H9 (cell line): ENCODE measurements at regions not wholly inside any gene's neighbourhood (a gene's known extent, or its start where the extent isn't known, plus 50 kb on each side); places are given as distances from the start of the nearest gene placed in this dataset.

Experiments used
- DNase-seq: peaks from one replicate; pipeline ENCODE4 v3.0.0-alpha.2; 2017
- H2AFZ ChIP-seq: one replicate; pipeline ENCODE4 v1.6.1; 2013; ENCODE audit warnings: mild to moderate bottlenecking, low read length, control low read depth, moderate library complexity
- H2AK5ac ChIP-seq: 2 replicates; pipeline ENCODE4 v1.6.1; 2013; ENCODE audit warnings: low read length, control low read depth, mixed read lengths; ENCODE audit not compliant: insufficient read length
- H2BK120ac ChIP-seq: one replicate; pipeline ENCODE4 v1.6.1; 2013; ENCODE audit warnings: low read depth, mild to moderate bottlenecking, low read length, control low read depth, inconsistent platforms; ENCODE audit not compliant: poor library complexity, severe bottlenecking
- H2BK12ac ChIP-seq: 2 replicates; pipeline ENCODE4 v1.6.1; 2013; ENCODE audit warnings: low read length, control low read depth, mixed read lengths, low read depth; ENCODE audit not compliant: insufficient read length
- H2BK15ac ChIP-seq: 2 replicates; pipeline ENCODE4 v1.6.1; 2013; ENCODE audit warnings: low read depth, low read length, control low read depth
- H2BK20ac ChIP-seq: one replicate; pipeline ENCODE4 v1.6.1; 2013; ENCODE audit warnings: low read depth, mild to moderate bottlenecking, low read length, control low read depth, inconsistent platforms; ENCODE audit not compliant: poor library complexity, severe bottlenecking
- H2BK5ac ChIP-seq: 2 replicates; pipeline ENCODE4 v1.6.1; 2013; ENCODE audit warnings: low read length, control low read depth, mixed read lengths; ENCODE audit not compliant: insufficient read length
- H3K14ac ChIP-seq: 2 replicates; pipeline ENCODE4 v1.6.1; 2013; ENCODE audit warnings: low read length, control low read depth; ENCODE audit not compliant: insufficient read depth
- H3K18ac ChIP-seq: 2 replicates; pipeline ENCODE4 v1.6.1; 2013; ENCODE audit warnings: low read depth, mild to moderate bottlenecking, mixed read lengths, low read length, control low read depth; ENCODE audit not compliant: insufficient read length
- H3K23ac ChIP-seq: 2 replicates; pipeline ENCODE4 v1.6.1; 2013; ENCODE audit warnings: low read length, control low read depth, mixed read lengths, low read depth; ENCODE audit not compliant: insufficient read length
- H3K23me2 ChIP-seq: 2 replicates; pipeline ENCODE4 v1.6.1; 2013; ENCODE audit warnings: low read depth, mild to moderate bottlenecking, mixed read lengths, low read length, control low read depth; ENCODE audit not compliant: insufficient read length, poor library complexity, severe bottlenecking
- H3K27ac ChIP-seq: 2 replicates; pipeline ENCODE4 v1.5.1; 2013; ENCODE audit warnings: low read length, control low read depth, mixed read lengths, low read depth; ENCODE audit not compliant: insufficient read length
- H3K27me3 ChIP-seq: 2 replicates; pipeline ENCODE4 v1.6.1; 2013; ENCODE audit warnings: low read length, control low read depth, inconsistent platforms; ENCODE audit not compliant: insufficient read depth
- H3K4ac ChIP-seq: 2 replicates; pipeline ENCODE4 v1.6.1; 2013; ENCODE audit warnings: low read depth, mild to moderate bottlenecking, control low read depth, inconsistent platforms, low read length, moderate library complexity
- H3K4me1 ChIP-seq: 2 replicates; pipeline ENCODE4 v1.6.1; 2013; ENCODE audit warnings: low read length, control low read depth, inconsistent platforms; ENCODE audit not compliant: insufficient read depth
- H3K4me2 ChIP-seq: 2 replicates; pipeline ENCODE4 v1.6.1; 2013; ENCODE audit warnings: low read length, control low read depth, mixed read lengths; ENCODE audit not compliant: insufficient read length, insufficient read depth
- H3K56ac ChIP-seq: 2 replicates; pipeline ENCODE4 v1.6.1; 2013; ENCODE audit warnings: low read depth, mild to moderate bottlenecking, mixed read lengths, low read length, control low read depth; ENCODE audit not compliant: insufficient read length
- H3K79me1 ChIP-seq: 2 replicates; pipeline ENCODE4 v1.6.1; 2013; ENCODE audit warnings: low read depth, mild to moderate bottlenecking, moderate library complexity, low read length, control low read depth, inconsistent platforms; ENCODE audit not compliant: insufficient read depth, poor library complexity, severe bottlenecking
- H3K79me2 ChIP-seq: 2 replicates; pipeline ENCODE4 v1.6.1; 2013; ENCODE audit warnings: low read length, control low read depth, inconsistent platforms; ENCODE audit not compliant: insufficient read depth
- H3K9ac ChIP-seq: 2 replicates; pipeline ENCODE4 v1.6.1; 2013; ENCODE audit warnings: low read length, control low read depth, mixed read lengths; ENCODE audit not compliant: insufficient read length; ENCODE audit errors: extremely low read depth
- H3K9me3 ChIP-seq: one replicate; pipeline ENCODE4 v1.6.1; 2013; ENCODE audit warnings: low read depth, low read length, inconsistent platforms; ENCODE audit not compliant: control insufficient read depth
- H3T11ph ChIP-seq: one replicate; pipeline ENCODE4 v1.6.1; 2013; ENCODE audit warnings: mild to moderate bottlenecking, low read length, control low read depth, inconsistent platforms
- H4K20me1 ChIP-seq: one replicate; pipeline ENCODE4 v1.6.1; 2013; ENCODE audit not compliant: control insufficient read depth, insufficient read length, insufficient read depth
- H4K5ac ChIP-seq: 2 replicates; pipeline ENCODE4 v1.6.1; 2013; ENCODE audit warnings: low read depth, mild to moderate bottlenecking, mixed read lengths, low read length, control low read depth; ENCODE audit not compliant: insufficient read length
- H4K8ac ChIP-seq: replicated peaks from 2 replicates; pipeline ENCODE4 v1.6.1; 2013; ENCODE audit warnings: low read length, control low read depth, mixed read lengths, low read depth; ENCODE audit not compliant: insufficient read length
- H4K91ac ChIP-seq: 2 replicates; pipeline ENCODE4 v1.6.1; 2013; ENCODE audit warnings: low read depth, mild to moderate bottlenecking, moderate library complexity, mixed read lengths, low read length, control low read depth; ENCODE audit not compliant: insufficient read length
- H3K27ac Mint-ChIP-seq, 3 experiments: 2 replicates in 2 of 3; 3 replicates in 1 of 3; pipeline ENCODE4 v1.8.0; 2020 to 2021; ENCODE audit warnings: mixed read lengths in 3 of 3, mild to moderate bottlenecking in 1 of 3, moderate library complexity in 1 of 3
- H3K27me3 Mint-ChIP-seq: 2 replicates; pipeline ENCODE4 v1.8.0; 2021; ENCODE audit warnings: low read depth, mild to moderate bottlenecking, moderate library complexity, mixed read lengths
- H3K36me3 Mint-ChIP-seq, 3 experiments: 2 replicates in 2 of 3; 3 replicates in 1 of 3; pipeline ENCODE4 v1.8.0; 2020 to 2021; ENCODE audit warnings: low read depth in 3 of 3, mixed read lengths in 3 of 3; ENCODE audit not compliant: insufficient read depth in 1 of 3
- H3K4me1 Mint-ChIP-seq, 2 experiments: 2 replicates each; pipeline ENCODE4 v1.8.0; 2020; ENCODE audit warnings: mixed read lengths in 2 of 2
- H3K4me3 Mint-ChIP-seq, 2 experiments: 2 replicates in 1 of 2; 3 replicates in 1 of 2; pipeline ENCODE4 v1.8.0; 2020 to 2021; ENCODE audit warnings: mild to moderate bottlenecking in 2 of 2, mixed read lengths in 2 of 2, moderate library complexity in 1 of 2
- H3K9me3 Mint-ChIP-seq, 2 experiments: 2 replicates in 1 of 2; 3 replicates in 1 of 2; pipeline ENCODE4 v1.8.0; 2020; ENCODE audit warnings: mild to moderate bottlenecking in 2 of 2, mixed read lengths in 2 of 2, moderate library complexity in 1 of 2
- CTCF ChIP-seq: fragments of 200-600 bp; sonication (generic); conservative IDR thresholded peaks from 3 replicates; pipeline ENCODE4 v1.8.0; 2021; ENCODE audit warnings: antibody characterized with exemption, mild to moderate bottlenecking
- WGBS: extraction: QIAGEN DNeasy Blood & Tissue Kit; methylation state at CpG from one replicate; pipeline ENCODE4 v1.1.7; 2013; ENCODE audit warnings: missing lambda C conversion rate, low lambda C conversion rate, mixed read lengths; ENCODE audit not compliant: insufficient read length; ENCODE audit errors: extremely low coverage; 5-methylcytosine and 5-hydroxymethylcytosine counted together

DNA sequence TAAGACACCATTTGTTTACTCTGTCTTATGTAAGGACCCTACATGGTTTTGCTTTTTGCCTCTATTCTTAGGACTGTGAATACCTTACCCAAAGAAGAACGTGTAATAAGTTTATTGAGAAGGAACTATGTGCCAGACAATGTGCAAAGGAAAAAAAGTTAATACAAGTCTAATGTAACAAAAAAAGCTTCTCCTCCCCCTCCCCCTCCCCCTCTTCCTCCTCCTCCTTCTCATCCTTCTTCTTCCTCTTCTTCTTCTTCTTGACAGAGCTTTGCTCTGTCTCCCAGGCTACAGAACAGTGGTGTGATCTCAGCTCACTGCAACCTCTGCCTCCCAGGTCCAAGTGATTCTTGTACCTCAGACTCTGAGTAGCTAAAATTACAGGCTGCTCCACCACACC lies 50.9 kb upstream of the MITF start:
- H3K4ac ChIP-seq = no peak overlapping the region
- no peak overlapping the region for H3K4me3 Mint-ChIP-seq
- no peak for TF ChIP-seq CTCF
- peaks cover 2% of the 10 kb centered on the region for H3K23me2 ChIP-seq
- H3K27ac Mint-ChIP-seq = no peak overlapping the region
- no peak overlapping the region for H3T11ph ChIP-seq
- H3K4me1 ChIP-seq = no peaks in the 10 kb centered on the region
- no peak overlapping the region for H3K23ac ChIP-seq
- no peak overlapping the region for H2BK120ac ChIP-seq
- H2AK5ac ChIP-seq = no peak overlapping the region
- no peak overlapping the region for H3K27ac ChIP-seq
- H3K79me2 ChIP-seq = no peaks in the 10 kb centered on the region
- no peak overlapping the region for H4K8ac ChIP-seq
- peaks cover 3 to 11% of the 10 kb centered on the region in 2 experiments for H3K4me1 Mint-ChIP-seq
- no peak overlapping the region for H2BK5ac ChIP-seq
- no peak overlapping the region for H3K9ac ChIP-seq
- no peaks in the 10 kb centered on the region for H3K9me3 Mint-ChIP-seq
- no peaks in the 10 kb centered on the region for H3K9me3 ChIP-seq
- no peaks in the 10 kb centered on the region for H3K36me3 Mint-ChIP-seq
- no peak for DNase-seq
- no peak overlapping the region for H2BK15ac ChIP-seq
- H3K27me3 Mint-ChIP-seq = peaks cover 74% of the 10 kb centered on the region
- H3K18ac ChIP-seq = no peak overlapping the region
- H2BK12ac ChIP-seq = no peak overlapping the region
- peaks cover 11% of the 10 kb centered on the region; the same call in 1 of the 2 replicates for H3K27me3 ChIP-seq
- H2BK20ac ChIP-seq = no peak overlapping the region
- H3K14ac ChIP-seq = no peak overlapping the region
- no CpG with 5 or more reads among the region's 1 CpG for WGBS
- no peaks in the 10 kb centered on the region for H4K20me1 ChIP-seq
- no peak overlapping the region for H3K56ac ChIP-seq
- no peaks in the 10 kb centered on the region for H3K79me1 ChIP-seq
- H4K5ac ChIP-seq = no peak overlapping the region
- H2AFZ ChIP-seq = no peak overlapping the region
- H4K91ac ChIP-seq = no peak overlapping the region
- H3K4me2 ChIP-seq = no peak overlapping the region
